Gastroesophageal sphincter (tissue), 3 donors: ENCODE measurements at regions not wholly inside any gene's neighbourhood (a gene's known extent, or its start where the extent isn't known, plus 50 kb on each side); places are given as distances from the start of the nearest gene placed in this dataset.

Experiments
- CTCF ChIP-seq, 4 experiments: fragments of 200-600 bp in 2 of 4; fragments of 450-650 bp in 2 of 4; sonication (generic) in 1 of 4; IDR thresholded peaks; one replicate each; pipeline ENCODE4 v1.5.1; 2017 to 2019; ENCODE audit warnings: antibody characterized with exemption in 4 of 4, mild to moderate bottlenecking in 2 of 4, moderate library complexity in 2 of 4
- EP300 ChIP-seq: sonication (generic); formaldehyde crosslinking; IDR thresholded peaks from one replicate; pipeline ENCODE4 v1.6.1; 2017; ENCODE audit warnings: antibody characterized with exemption, mild to moderate bottlenecking
- POLR2A ChIP-seq, 2 donors: fragments of 450-650 bp; IDR thresholded peaks; one replicate each; pipeline ENCODE4 v1.6.1; 2017; ENCODE audit warnings: antibody characterized with exemption in 2 of 2, mild to moderate bottlenecking in 2 of 2, moderate library complexity in 1 of 2
- POLR2AphosphoS5 ChIP-seq: sonication (generic); formaldehyde crosslinking; IDR thresholded peaks from one replicate; pipeline ENCODE4 v1.6.1; 2017; ENCODE audit warnings: antibody characterized with exemption

- TF ChIP-seq CTCF (IDR thresholded peaks at IDR 0.05) = no peak
- TF ChIP-seq POLR2A (IDR thresholded peaks at IDR 0.05) = no peak
- no peak for TF ChIP-seq EP300
- no peak for TF ChIP-seq POLR2AphosphoS5
Measured at GRCh38 chr2:194096402-194096801, 1560.6 kb upstream of the SLC39A10 start.
